OCI-LY3 (cell line): ENCODE measurements at regions not wholly inside any gene's neighbourhood (a gene's known extent, or its start where the extent isn't known, plus 50 kb on each side); places are given as distances from the start of the nearest gene placed in this dataset.

ENCODE experiments used
- EZH2phosphoT487 ChIP-seq: fragments of 200-600 bp; shearing (Covaris generic); IDR thresholded peaks from 2 replicates; pipeline ENCODE4 v1.6.1; 2018; ENCODE audit warnings: antibody characterized with exemption, mixed run types, low read depth
- TF ChIP-seq, protein P1 (sequence below): fragments of 200-600, 300-600 bp; sonication (generic); IDR thresholded peaks from 2 replicates; pipeline ENCODE4 v1.5.1; 2014; ENCODE audit warnings: antibody characterized with exemption, low read length, low read depth

DNA sequence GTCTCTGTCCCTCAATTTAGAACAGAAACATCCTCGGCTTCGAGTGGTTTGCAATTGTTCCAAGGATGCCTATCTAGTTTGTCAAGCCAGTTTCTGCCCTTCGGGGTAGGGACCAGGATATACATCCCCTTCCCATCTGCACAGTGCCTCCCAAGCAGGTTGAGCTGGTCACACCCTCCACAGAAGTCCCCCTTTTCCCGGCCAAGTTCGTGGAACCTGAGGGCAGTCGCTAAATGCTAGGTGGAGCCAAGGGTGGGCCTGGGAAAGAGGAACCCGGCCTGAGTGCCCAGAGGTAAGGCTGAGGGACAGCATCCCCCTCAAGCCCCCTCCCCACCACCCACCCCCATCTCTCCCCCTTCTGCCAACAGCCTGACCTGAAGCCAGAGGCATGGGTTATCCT, 62.4 kb upstream of the NANOS1 start:
- TF ChIP-seq, protein P1, sequence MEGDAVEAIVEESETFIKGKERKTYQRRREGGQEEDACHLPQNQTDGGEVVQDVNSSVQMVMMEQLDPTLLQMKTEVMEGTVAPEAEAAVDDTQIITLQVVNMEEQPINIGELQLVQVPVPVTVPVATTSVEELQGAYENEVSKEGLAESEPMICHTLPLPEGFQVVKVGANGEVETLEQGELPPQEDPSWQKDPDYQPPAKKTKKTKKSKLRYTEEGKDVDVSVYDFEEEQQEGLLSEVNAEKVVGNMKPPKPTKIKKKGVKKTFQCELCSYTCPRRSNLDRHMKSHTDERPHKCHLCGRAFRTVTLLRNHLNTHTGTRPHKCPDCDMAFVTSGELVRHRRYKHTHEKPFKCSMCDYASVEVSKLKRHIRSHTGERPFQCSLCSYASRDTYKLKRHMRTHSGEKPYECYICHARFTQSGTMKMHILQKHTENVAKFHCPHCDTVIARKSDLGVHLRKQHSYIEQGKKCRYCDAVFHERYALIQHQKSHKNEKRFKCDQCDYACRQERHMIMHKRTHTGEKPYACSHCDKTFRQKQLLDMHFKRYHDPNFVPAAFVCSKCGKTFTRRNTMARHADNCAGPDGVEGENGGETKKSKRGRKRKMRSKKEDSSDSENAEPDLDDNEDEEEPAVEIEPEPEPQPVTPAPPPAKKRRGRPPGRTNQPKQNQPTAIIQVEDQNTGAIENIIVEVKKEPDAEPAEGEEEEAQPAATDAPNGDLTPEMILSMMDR: no peak
- no peak for TF ChIP-seq EZH2phosphoT487
